ENCODE measurements at regions not wholly inside any gene's neighbourhood (a gene's known extent, or its start where the extent isn't known, plus 50 kb on each side); places are given as distances from the start of the nearest gene placed in this dataset.
A peak's percentile ranks its signal among the peaks of the same experiment; 100 is the strongest.
"Not testable (repeated sequence)": the region's sequence is repeated elsewhere in the genome, so short reads cannot be mapped to it uniquely, and the experiment has no call there.

DNA sequence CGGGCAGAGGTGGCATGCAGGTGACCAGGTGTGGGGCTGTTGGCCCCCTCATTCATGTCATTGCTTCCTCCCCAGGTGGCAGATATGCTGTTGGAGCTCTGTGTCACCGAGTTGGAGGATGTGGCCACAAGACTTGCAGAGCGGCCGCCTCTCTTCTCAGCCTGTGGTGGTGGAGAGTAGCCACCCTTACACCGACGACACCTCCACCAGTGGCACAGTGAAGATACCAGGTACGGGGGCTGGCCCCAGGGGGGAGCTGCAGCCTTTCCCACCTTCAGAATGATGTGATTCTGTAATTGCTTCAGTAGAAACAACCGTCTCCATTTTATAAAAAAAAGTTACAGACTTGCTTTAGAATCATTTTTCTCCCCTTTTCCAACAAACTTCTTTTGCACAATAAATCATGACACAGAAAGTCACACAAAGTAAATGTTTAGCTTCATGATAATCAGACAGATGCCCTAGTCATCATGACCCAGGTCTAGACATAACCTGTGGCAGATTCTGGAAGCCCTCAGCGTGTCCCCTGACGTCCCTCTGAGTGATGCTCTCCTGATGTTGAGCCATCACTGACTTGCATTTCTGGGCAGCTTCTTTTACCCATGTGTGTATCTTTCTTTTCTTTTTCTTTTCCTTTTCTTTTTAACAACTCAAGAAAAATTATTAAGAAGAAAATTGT, 76.0 kb upstream of the FAN1 start:
- no peak overlapping the region for H3K4me3 ChIP-seq (ENCODE audit: low read length)
- no peak for DNase-seq (ENCODE audit: low read depth, low spot score)

DNA sequence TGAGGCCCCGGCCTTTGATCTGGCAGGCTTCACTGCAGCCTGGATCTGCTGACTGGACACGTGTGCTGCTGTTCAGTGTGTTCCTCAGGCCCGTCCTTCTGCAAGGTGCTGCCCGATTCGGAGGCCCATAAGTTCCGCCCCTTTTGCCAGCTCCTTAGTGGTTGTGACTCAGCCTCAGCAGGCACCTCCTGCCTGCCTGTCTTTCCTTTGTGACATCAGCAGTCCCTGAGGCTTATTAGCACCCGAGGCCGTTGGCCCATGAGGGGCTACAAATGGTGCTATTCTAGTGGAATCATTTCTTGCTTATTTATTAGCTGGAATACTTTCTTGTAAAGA, 75.4 kb upstream of the FAN1 start:
- not testable (repeated sequence) for DNase-seq (ENCODE audit: low read depth, low spot score); H3K4me3 ChIP-seq (ENCODE audit: low read length)

DNA sequence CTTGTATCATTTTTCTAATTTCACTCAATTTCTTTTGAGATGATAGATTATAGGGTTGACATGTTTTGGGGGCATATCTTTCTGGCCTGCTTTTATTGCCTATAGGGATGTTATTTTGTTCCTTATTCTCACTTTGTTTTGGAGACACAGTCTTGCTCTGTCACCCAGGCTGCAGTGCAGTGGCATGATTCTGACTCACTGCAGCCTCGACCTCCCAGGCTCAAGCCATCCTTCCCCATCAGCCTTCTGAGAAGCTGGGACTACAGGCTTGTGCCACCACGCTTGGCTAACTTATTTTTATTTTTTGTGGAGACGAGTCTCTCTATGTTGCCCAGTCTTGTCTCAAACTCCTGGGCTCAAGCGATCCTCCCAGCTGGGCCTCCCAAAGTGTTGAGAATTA, 72.8 kb upstream of the FAN1 start:
- no peak overlapping the region for H3K4me3 ChIP-seq (ENCODE audit: low read length)
- no peak for DNase-seq (ENCODE audit: low read depth, low spot score)

DNA sequence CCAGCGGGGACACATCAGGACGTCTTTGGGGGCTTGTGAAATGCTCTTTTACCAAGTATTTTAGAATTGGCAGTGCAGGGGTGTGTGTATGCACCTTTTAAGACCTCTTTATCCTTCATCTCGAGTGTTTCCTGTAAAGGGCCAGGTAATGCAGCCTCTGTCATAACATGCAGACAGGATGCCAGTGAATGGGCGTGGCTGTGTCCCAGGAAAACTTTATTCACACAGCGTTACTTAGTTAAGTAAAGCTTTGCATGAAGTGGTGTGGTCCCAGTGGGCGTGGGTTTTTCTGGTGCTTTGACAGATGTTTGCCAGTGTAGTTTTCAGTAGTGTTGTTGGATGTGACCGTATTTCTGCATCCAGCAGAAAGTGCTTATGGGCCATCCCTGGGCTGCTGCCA, 70.3 kb upstream of the FAN1 start:
- not testable (repeated sequence) for H3K4me3 ChIP-seq (ENCODE audit: low read length); DNase-seq (ENCODE audit: low read depth, low spot score)

DNA sequence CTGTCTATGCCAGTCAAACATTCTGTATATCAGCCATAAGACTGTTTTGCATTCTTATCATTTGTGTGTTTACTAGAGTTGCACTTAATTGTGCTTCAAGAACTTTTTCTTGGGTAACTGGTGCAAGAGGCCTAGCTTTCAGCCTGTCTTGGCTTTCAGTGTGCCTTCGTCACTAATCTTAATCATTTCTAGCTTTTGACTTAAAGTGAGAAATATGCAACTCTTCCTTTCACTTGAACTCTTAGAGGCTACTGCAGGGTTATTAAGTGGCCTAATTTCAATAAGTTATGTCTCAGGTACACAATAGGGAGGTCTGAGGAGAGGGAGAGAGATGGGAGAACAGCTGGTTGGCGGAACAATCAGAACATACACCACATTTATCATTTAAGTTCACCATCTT, 62.1 kb upstream of the FAN1 start:
- DNase-seq (ENCODE audit: low read depth, low spot score) = peak; percentile 32
- not testable (repeated sequence) for H3K4me3 ChIP-seq (ENCODE audit: low read length)

DNA sequence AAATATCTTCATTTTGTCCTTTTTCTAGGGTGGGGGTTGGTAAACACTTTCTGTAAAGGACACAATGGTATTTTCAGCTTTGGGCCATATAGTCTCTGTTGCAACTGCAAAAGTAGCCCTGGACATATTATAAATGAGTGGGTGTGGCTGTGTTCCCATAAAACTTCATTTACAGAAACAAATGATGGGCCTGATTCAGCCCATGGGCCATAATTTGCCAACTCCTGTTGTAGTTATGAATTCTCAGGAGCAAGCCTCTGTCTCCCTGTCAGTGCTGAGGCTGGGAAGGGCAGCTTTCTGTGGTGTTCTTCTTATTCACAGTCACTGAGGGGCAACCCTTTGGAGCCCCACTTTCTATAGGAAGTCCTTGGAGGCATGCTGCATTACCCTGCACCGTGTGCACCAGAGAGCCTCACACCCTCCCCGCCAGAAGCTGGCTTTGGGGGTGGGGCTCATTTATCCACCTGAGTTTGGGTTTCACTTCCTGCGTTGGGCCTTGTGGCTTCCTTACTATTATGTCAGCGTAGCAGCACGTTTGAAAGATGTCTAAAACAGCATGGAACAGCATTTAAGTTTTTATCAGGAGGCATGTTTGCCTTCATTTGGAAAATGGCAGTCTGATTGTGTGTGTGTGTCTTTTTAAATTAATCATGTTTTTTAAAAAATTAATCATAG, 60.8 kb upstream of the FAN1 start:
- peak; percentile 76 for DNase-seq (ENCODE audit: low read depth, low spot score)

DNA sequence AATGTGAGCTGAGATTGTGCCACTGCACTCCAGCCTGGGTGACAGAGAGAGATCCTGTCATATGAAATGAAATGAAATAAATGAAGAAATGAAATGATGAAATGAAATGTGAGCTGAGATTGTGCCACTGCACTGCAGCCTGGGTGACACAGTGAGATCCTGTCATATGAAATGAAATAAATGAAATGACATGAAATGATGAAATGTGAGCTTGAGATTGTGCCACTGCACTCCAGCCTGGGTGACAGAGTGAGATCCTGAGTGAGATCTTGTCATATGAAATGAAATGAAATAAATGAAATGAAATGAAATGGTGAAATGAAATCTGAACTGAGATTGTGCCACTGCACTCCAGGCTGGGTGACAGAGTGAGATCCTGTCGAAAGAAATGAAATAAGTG, 58.2 kb upstream of the FAN1 start:
- DNase-seq (ENCODE audit: low read depth, low spot score); H3K4me3 ChIP-seq (ENCODE audit: low read length): not testable (repeated sequence)

More for the DNA sequence above, 60.8 kb upstream of the FAN1 start:
- H3K4me3 ChIP-seq (ENCODE audit: low read length) = not testable (repeated sequence)
